ENCODE measurements at regions not wholly inside any gene's neighbourhood (a gene's known extent, or its start where the extent isn't known, plus 50 kb on each side); places are given as distances from the start of the nearest gene placed in this dataset.

GRCh38 chr9:89825669-89826068, 220.9 kb downstream of the GADD45G start:
- DNase-seq (ENCODE audit: insufficient read length, low spot score) (no peak), FAIRE-seq (no peak)

- no peak for FAIRE-seq
- no peak for DNase-seq (ENCODE audit: insufficient read length, low spot score)
These were observed 221.4 kb downstream of the GADD45G start for GRCh38 chr9:89826186-89826585.

GRCh38 chr9:89829346-89829745, 224.5 kb downstream of the GADD45G start:
- FAIRE-seq (no peak), DNase-seq (ENCODE audit: insufficient read length, low spot score) (no peak)

GRCh38 chr9:89835666-89836065, 230.9 kb downstream of the GADD45G start:
- DNase-seq (ENCODE audit: insufficient read length, low spot score) (no peak), FAIRE-seq (no peak)

- DNase-seq (ENCODE audit: insufficient read length, low spot score) (no peak), FAIRE-seq (no peak)
These were observed 232.5 kb downstream of the GADD45G start for GRCh38 chr9:89837162-89837933.

- DNase-seq (ENCODE audit: insufficient read length, low spot score) (no peak), FAIRE-seq (no peak)
These were observed 233.1 kb downstream of the GADD45G start for GRCh38 chr9:89837934-89838310.

- FAIRE-seq (no peak), DNase-seq (ENCODE audit: insufficient read length, low spot score) (no peak)
These were observed 233.8 kb downstream of the GADD45G start for GRCh38 chr9:89838621-89839020.

GRCh38 chr9:89839449-89839848, 234.6 kb downstream of the GADD45G start:
- FAIRE-seq (no peak), DNase-seq (ENCODE audit: insufficient read length, low spot score) (no peak)

GRCh38 chr9:89839952-89840351, 235.1 kb downstream of the GADD45G start:
- DNase-seq (ENCODE audit: insufficient read length, low spot score) (no peak), FAIRE-seq (no peak)

- no peak for FAIRE-seq
These were observed 236.6 kb downstream of the GADD45G start for GRCh38 chr9:89841456-89841855.

GRCh38 chr9:89842267-89842768, 237.5 kb downstream of the GADD45G start:
- DNase-seq (ENCODE audit: insufficient read length, low spot score) (no peak), FAIRE-seq (no peak)

More at GRCh38 chr9:89841456-89841855, 236.6 kb downstream of the GADD45G start:
- no peak for DNase-seq (ENCODE audit: insufficient read length, low spot score)

- FAIRE-seq (no peak), DNase-seq (ENCODE audit: insufficient read length, low spot score) (no peak)
These were observed 238.3 kb downstream of the GADD45G start for GRCh38 chr9:89843074-89843473.

- no peak for FAIRE-seq
- DNase-seq (ENCODE audit: insufficient read length, low spot score): no peak
These were observed 238.8 kb downstream of the GADD45G start for GRCh38 chr9:89843591-89843990.

GRCh38 chr9:89844075-89844474, 239.3 kb downstream of the GADD45G start:
- FAIRE-seq (no peak), DNase-seq (ENCODE audit: insufficient read length, low spot score) (no peak)

- FAIRE-seq (no peak), DNase-seq (ENCODE audit: insufficient read length, low spot score) (no peak)
These were observed 239.7 kb downstream of the GADD45G start for GRCh38 chr9:89844535-89844934.

GRCh38 chr9:89845321-89845720, 240.5 kb downstream of the GADD45G start:
- no peak for FAIRE-seq
- DNase-seq (ENCODE audit: insufficient read length, low spot score): no peak

- no peak for FAIRE-seq
- DNase-seq (ENCODE audit: insufficient read length, low spot score): no peak
These were observed 241.1 kb downstream of the GADD45G start for GRCh38 chr9:89845862-89846261.

GRCh38 chr9:89848060-89849040, 243.5 kb downstream of the GADD45G start:
- FAIRE-seq: no peak

GRCh38 chr9:89849096-89849495, 244.3 kb downstream of the GADD45G start:
- FAIRE-seq (no peak), DNase-seq (ENCODE audit: insufficient read length, low spot score) (no peak)

More at GRCh38 chr9:89848060-89849040, 243.5 kb downstream of the GADD45G start:
- no peak for DNase-seq (ENCODE audit: insufficient read length, low spot score)

GRCh38 chr9:89850153-89850552, 245.3 kb downstream of the GADD45G start:
- FAIRE-seq (no peak), DNase-seq (ENCODE audit: insufficient read length, low spot score) (no peak)

- no peak for DNase-seq (ENCODE audit: insufficient read length, low spot score)
These were observed 246.0 kb downstream of the GADD45G start for GRCh38 chr9:89850631-89851325.

More at GRCh38 chr9:89850631-89851325, 246.0 kb downstream of the GADD45G start:
- FAIRE-seq: no peak
